Brain microvascular endothelial cell (primary cell): ENCODE measurements at regions not wholly inside any gene's neighbourhood (a gene's known extent, or its start where the extent isn't known, plus 50 kb on each side); places are given as distances from the start of the nearest gene placed in this dataset.

ENCODE experiments used
- DNase-seq: peaks from one replicate; pipeline ENCODE4 v3.0.0-alpha.2; 2020
- H3K27ac ChIP-seq: fragments of 250-450 bp; sonication (Bioruptor Pico); 2 replicates; pipeline ENCODE4 v1.5.1; 2020; ENCODE audit warnings: mild to moderate bottlenecking, moderate library complexity
- H3K27me3 ChIP-seq: fragments of 250-450 bp; sonication (Bioruptor Pico); replicated peaks from 2 replicates; pipeline ENCODE4 v1.5.1; 2020; ENCODE audit warnings: mild to moderate bottlenecking
- H3K36me3 ChIP-seq: fragments of 250-450 bp; sonication (Bioruptor Pico); replicated peaks from 2 replicates; pipeline ENCODE4 v1.5.1; 2020; ENCODE audit warnings: mild to moderate bottlenecking
- H3K4me3 ChIP-seq: 2 replicates; pipeline ENCODE4 v1.5.1; 2011; ENCODE audit warnings: low read depth, mild to moderate bottlenecking, control low read depth, low read length, moderate library complexity
- CTCF ChIP-seq: IDR thresholded peaks from 2 replicates; pipeline ENCODE4 v1.5.1; 2011; ENCODE audit warnings: low read depth, mild to moderate bottlenecking, moderate library complexity, low read length, control low read depth, inconsistent platforms; ENCODE audit errors: missing control alignments
- in situ Hi-C: cut with HindIII; loops from 2 replicates; pipeline ENCODE4 v1.10.0; 2017; ENCODE audit warnings: low sequenced_read_pairs, low pct_ligation_motif_present

GRCh38 chr14:85263916-85264675, 265.8 kb upstream of the FLRT2 start:
- Histone ChIP-seq H3K27ac (no peak overlapping the region), H3K27me3 (no peaks in the 10 kb centered on the region), H3K4me3 (no peak overlapping the region), H3K36me3 (no peaks in the 10 kb centered on the region)
- no peak for TF ChIP-seq CTCF
- no peak for DNase-seq
- in situ Hi-C loops: no loop called here

- in situ Hi-C loops: no loop called here
Observed at GRCh38 chr14:85273099-85273677, 256.8 kb upstream of the FLRT2 start.

GRCh38 chr14:85273952-85274351, 256.0 kb upstream of the FLRT2 start:
- Histone ChIP-seq H3K27ac (no peak overlapping the region), H3K4me3 (no peak overlapping the region), H3K27me3 (no peaks in the 10 kb centered on the region), H3K36me3 (no peaks in the 10 kb centered on the region)
- DNase-seq: no peak
- TF ChIP-seq CTCF: no peak
- in situ Hi-C loops: no loop called here

More at GRCh38 chr14:85273099-85273677, 256.8 kb upstream of the FLRT2 start:
- Histone ChIP-seq H3K36me3 (no peaks in the 10 kb centered on the region), H3K27me3 (no peaks in the 10 kb centered on the region), H3K4me3 (no peak overlapping the region), H3K27ac (no peak overlapping the region)
- no peak for DNase-seq
- TF ChIP-seq CTCF: no peak

GRCh38 chr14:85276161-85276978, 253.6 kb upstream of the FLRT2 start:
- Histone ChIP-seq H3K27ac (no peak overlapping the region), H3K36me3 (no peaks in the 10 kb centered on the region), H3K4me3 (no peak overlapping the region), H3K27me3 (no peaks in the 10 kb centered on the region)
- TF ChIP-seq CTCF: no peak
- in situ Hi-C loops: no loop called here
- DNase-seq: no peak

- no peak overlapping the region for H3K27ac ChIP-seq
- in situ Hi-C loops: no loop called here
- TF ChIP-seq CTCF: no peak
- H3K36me3 ChIP-seq: no peaks in the 10 kb centered on the region
- no peaks in the 10 kb centered on the region for H3K27me3 ChIP-seq
- DNase-seq: no peak
- no peak overlapping the region for H3K4me3 ChIP-seq
Observed at GRCh38 chr14:85276979-85277228, 253.0 kb upstream of the FLRT2 start.
